HEK293 (cell line): ENCODE measurements at regions not wholly inside any gene's neighbourhood (a gene's known extent, or its start where the extent isn't known, plus 50 kb on each side); places are given as distances from the start of the nearest gene placed in this dataset.

Experiments used
- CTCF ChIP-seq: fragments of 450-650 bp; formaldehyde crosslinking; IDR thresholded peaks from 2 replicates; pipeline ENCODE4 v1.5.1; 2016; ENCODE audit warnings: missing biosample characterization, missing genetic modification characterization
- PRDM6 ChIP-seq: fragments of 450-650 bp; formaldehyde crosslinking; IDR thresholded peaks from 2 replicates; pipeline ENCODE4 v1.5.1; 2017; ENCODE audit warnings: missing biosample characterization, missing genetic modification characterization
- TRIM28 ChIP-seq: IDR thresholded peaks from 2 replicates; pipeline ENCODE4 v1.6.1; 2011; ENCODE audit warnings: low read length, control low read depth, borderline replicate concordance
- ZBTB21 ChIP-seq: fragments of 450-650 bp; formaldehyde crosslinking; IDR thresholded peaks from 2 replicates; pipeline ENCODE4 v1.5.1; 2017; ENCODE audit warnings: missing biosample characterization, missing genetic modification characterization
- ZNF174 ChIP-seq: fragments of 450-650 bp; formaldehyde crosslinking; IDR thresholded peaks from 2 replicates; pipeline ENCODE4 v1.5.0; 2017; ENCODE audit warnings: missing biosample characterization, mild to moderate bottlenecking, missing genetic modification characterization
- ZNF785 ChIP-seq: fragments of 450-650 bp; formaldehyde crosslinking; IDR thresholded peaks from 2 replicates; pipeline ENCODE4 v1.5.1; 2016; ENCODE audit warnings: missing biosample characterization, missing genetic modification characterization

- TF ChIP-seq ZBTB21 (tag by site-specific recombination) = no peak
- TF ChIP-seq PRDM6 = no peak
- no peak for TF ChIP-seq TRIM28
- no peak for TF ChIP-seq CTCF (tag by site-specific recombination)
- no peak for TF ChIP-seq ZNF174 (tag by site-specific recombination)
- no peak for TF ChIP-seq ZNF785 (tag by site-specific recombination)
These were observed 1250.9 kb downstream of the ROBO1 start for GRCh38 chr3:78516937-78517336.
